GM12878 (cell line): ENCODE measurements at regions not wholly inside any gene's neighbourhood (a gene's known extent, or its start where the extent isn't known, plus 50 kb on each side); places are given as distances from the start of the nearest gene placed in this dataset.

Experiments
- ATAC-seq: fragments of 200-7000 bp; cut with Tn5 transposase; 3 replicates; pipeline ENCODE4 v1.9.1; 2020; ENCODE audit warnings: mild to moderate bottlenecking, moderate library complexity
- BruUV-seq: library from RNA; stranded (reverse); fragments of 400-500 nt; replicated peaks from 2 replicates; lab custom pipeline; 2021; lab: Mats Ljungman, UMichigan
- CTCF ChIA-PET: fragments of 300-600 bp; sonication (Branson Sonifier 250); formaldehyde crosslinking; extraction: SDS; loops from one replicate; lab custom pipeline; 2021; ENCODE audit warnings: inconsistent platforms; lab: Yijun Ruan, JAX
- POLR2A ChIA-PET: fragments of 350-600 bp; formaldehyde crosslinking; extraction: SDS; loops from one replicate; lab custom pipeline; 2021; ENCODE audit warnings: inconsistent platforms; lab: Charles Lee
- RAD21 ChIA-PET: fragments of 300-600 bp; sonication (Branson Sonifier 250); formaldehyde crosslinking; loops from one replicate; lab custom pipeline; 2023; ENCODE audit warnings: antibody characterized with exemption; ENCODE audit not compliant: unreplicated experiment; lab: Charles Lee
- SMC1A ChIA-PET: fragments of 300-600 bp; sonication (Branson Sonifier 250); formaldehyde crosslinking; loops from one replicate; lab custom pipeline; 2023; ENCODE audit not compliant: unreplicated experiment, uncharacterized antibody; lab: Charles Lee
- DNase-seq: peaks from one replicate; pipeline ENCODE4 v3.0.0-alpha.2; 2011; ENCODE audit warnings: low read depth, low spot score
- FAIRE-seq: peaks from 3 replicates; lab custom pipeline; 2011; peaks lifted over from hg19 to GRCh38; lab: Jason Lieb, UNC
- H2AFZ ChIP-seq: 2 replicates; pipeline ENCODE4 v1.6.0; 2011; ENCODE audit warnings: low read depth, low read length, control low read depth; ENCODE audit not compliant: control insufficient read depth
- H3K27ac ChIP-seq: 2 replicates; pipeline ENCODE4 v1.5.1; 2011; ENCODE audit warnings: control low read depth; ENCODE audit not compliant: control insufficient read depth, insufficient read depth
- H3K27me3 ChIP-seq, 2 experiments: replicated peaks in 1 of 2; 2 replicates each; pipeline versions ENCODE4 v1.6.0 to v1.6.1; 2011; ENCODE audit warnings: low read length in 1 of 2; ENCODE audit not compliant: control insufficient read depth in 2 of 2, insufficient read depth in 2 of 2
- H3K36me3 ChIP-seq, 2 experiments: 2 replicates each; pipeline ENCODE4 v1.5.1; 2011; ENCODE audit warnings: low read length in 1 of 2; ENCODE audit not compliant: control insufficient read depth in 2 of 2, insufficient read depth in 2 of 2
- H3K4me1 ChIP-seq: 2 replicates; pipeline ENCODE4 v1.6.1; 2011; ENCODE audit warnings: mild to moderate bottlenecking, low read length, moderate library complexity, mixed read lengths; ENCODE audit not compliant: control insufficient read depth, insufficient read depth
- H3K4me2 ChIP-seq: 2 replicates; pipeline ENCODE4 v1.6.0; 2011; ENCODE audit warnings: control low read depth; ENCODE audit not compliant: control insufficient read depth, insufficient read depth
- H3K4me3 ChIP-seq: fragments of 200-600 bp; sonication (generic); 2 replicates; pipeline ENCODE4 v1.5.1; 2016
- H3K79me2 ChIP-seq: 2 replicates; pipeline ENCODE4 v1.6.0; 2011; ENCODE audit warnings: low read length; ENCODE audit not compliant: control insufficient read depth, insufficient read depth
- H3K9ac ChIP-seq: 2 replicates; pipeline ENCODE4 v1.8.0; 2011; ENCODE audit warnings: low read length, control low read depth, mixed read lengths; ENCODE audit not compliant: control insufficient read depth, insufficient read depth
- H3K9me3 ChIP-seq: replicated peaks from 3 replicates; pipeline ENCODE4 v1.5.1; 2011; ENCODE audit warnings: mild to moderate bottlenecking, low read length; ENCODE audit not compliant: control insufficient read depth, insufficient read depth
- H4K20me1 ChIP-seq: 2 replicates; pipeline ENCODE4 v1.6.0; 2011; ENCODE audit not compliant: control insufficient read depth, insufficient read depth
- CUX1 ChIP-seq: IDR thresholded peaks from 2 replicates; pipeline ENCODE4 v1.6.1; 2012; ENCODE audit warnings: improper control_type of control experiment, low read depth, low read length; ENCODE audit not compliant: insufficient replicate concordance
- KDM1A ChIP-seq: fragments of 200-600 bp; sonication (generic); IDR thresholded peaks from 2 replicates; pipeline ENCODE4 v1.6.1; 2016; ENCODE audit warnings: borderline replicate concordance
- SMC3 ChIP-seq: IDR thresholded peaks from 2 replicates; pipeline ENCODE4 v1.6.1; 2011; ENCODE audit warnings: low read length, improper control_type of control experiment, borderline replicate concordance
- ZBTB11 ChIP-seq: fragments of 450-650 bp; formaldehyde crosslinking; IDR thresholded peaks from 2 replicates; pipeline ENCODE4 v1.5.0; 2022; ENCODE audit warnings: mild to moderate bottlenecking, missing genetic modification characterization
- ZBTB40 ChIP-seq: fragments of 450-650 bp; IDR thresholded peaks from 2 replicates; pipeline ENCODE4 v1.6.1; 2016; ENCODE audit warnings: mild to moderate bottlenecking, moderate library complexity, borderline replicate concordance
- ZSCAN29 ChIP-seq: fragments of 450-650 bp; IDR thresholded peaks from 2 replicates; pipeline ENCODE4 v1.6.1; 2017; ENCODE audit warnings: mild to moderate bottlenecking, moderate library complexity
- ZZZ3 ChIP-seq: IDR thresholded peaks from 2 replicates; pipeline ENCODE4 v1.6.1; 2011; ENCODE audit warnings: low read depth; ENCODE audit not compliant: control insufficient read depth, insufficient read length
- WGBS: methylation state at CpG from one replicate; pipeline ENCODE4 v1.1.6; 2016; ENCODE audit warnings: low lambda C conversion rate; ENCODE audit not compliant: insufficient replicate concordance, insufficient coverage; ENCODE audit errors: missing lambda C conversion rate; 5-methylcytosine and 5-hydroxymethylcytosine counted together
- in situ Hi-C: fragments of 300-500 bp; cut with MboI; formaldehyde crosslinking; loops from 9 replicates; pipeline ENCODE4 v1.14.3; 2018; ENCODE audit warnings: mixed read lengths
- intact Hi-C: fragments of 100-400 bp; cut with micrococcal nuclease; formaldehyde crosslinking; loops from one replicate; pipeline ENCODE4 v1.14.2; 2022; ENCODE audit not compliant: unreplicated experiment

- TF ChIP-seq ZBTB11, result no peak
- TF ChIP-seq, all 136 proteins: peak for 0
Measured at GRCh38 chr13:74005320-74006157, 128.7 kb downstream of the KLF12 start (continued).

DNA sequence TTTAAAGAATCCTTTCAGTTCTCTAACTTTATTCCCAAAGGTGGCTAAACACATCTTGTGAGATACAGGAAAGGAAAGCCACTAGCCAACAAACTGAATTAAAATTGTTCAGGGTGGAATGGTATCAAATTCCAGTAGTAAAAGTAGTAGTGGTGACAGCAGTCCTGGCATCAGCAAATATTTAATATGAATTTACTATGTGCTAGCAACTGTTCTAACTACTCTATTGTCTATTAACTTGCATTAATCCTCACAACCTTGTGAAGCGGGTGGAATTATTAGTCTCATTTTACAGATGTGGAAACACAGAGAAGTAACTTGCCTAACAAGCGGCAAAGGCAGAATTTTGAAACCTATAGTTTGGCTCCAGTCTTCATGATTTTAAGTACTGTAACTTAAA, 130.1 kb downstream of the KLF12 start:
- ATAC-seq, result no peak
- H3K27me3 ChIP-seq, result no peaks in the 10 kb centered on the region
- in situ Hi-C loops (no loop called here), intact Hi-C loops (no loop called here)
- DNase-seq, result no peak
- H2AFZ ChIP-seq, result no peak overlapping the region
- ChIA-PET SMC1A (no interaction called here), RAD21 (no interaction called here), POLR2A (no interaction called here), CTCF (no interaction called here)
- no peak overlapping the region for H3K9ac ChIP-seq
- no peaks in the 10 kb centered on the region for H3K36me3 ChIP-seq
- WGBS, result 100% methylated on average over 2 of the region's 2 CpGs
- H3K27ac ChIP-seq, result no peak overlapping the region
- H3K4me3 ChIP-seq, result no peak overlapping the region
- FAIRE-seq, result no peak
- H4K20me1 ChIP-seq, result no peaks in the 10 kb centered on the region; the same call in 1 of the 2 replicates
- no TSS peak for BruUV-seq
- H3K4me2 ChIP-seq, result no peak overlapping the region
- H3K4me1 ChIP-seq, result peaks cover under 1% of the 10 kb centered on the region; the same call in 1 of the 2 replicates
- no peaks in the 10 kb centered on the region for H3K9me3 ChIP-seq
- no peaks in the 10 kb centered on the region for H3K79me2 ChIP-seq
- no peak for TF ChIP-seq ZBTB40
- TF ChIP-seq ZZZ3, result no peak
- no peak for TF ChIP-seq KDM1A
- TF ChIP-seq ZSCAN29, result no peak
- TF ChIP-seq SMC3, result no peak
- no peak for TF ChIP-seq CUX1
